ENCODE measurements at regions not wholly inside any gene's neighbourhood (a gene's known extent, or its start where the extent isn't known, plus 50 kb on each side); places are given as distances from the start of the nearest gene placed in this dataset.

DNA sequence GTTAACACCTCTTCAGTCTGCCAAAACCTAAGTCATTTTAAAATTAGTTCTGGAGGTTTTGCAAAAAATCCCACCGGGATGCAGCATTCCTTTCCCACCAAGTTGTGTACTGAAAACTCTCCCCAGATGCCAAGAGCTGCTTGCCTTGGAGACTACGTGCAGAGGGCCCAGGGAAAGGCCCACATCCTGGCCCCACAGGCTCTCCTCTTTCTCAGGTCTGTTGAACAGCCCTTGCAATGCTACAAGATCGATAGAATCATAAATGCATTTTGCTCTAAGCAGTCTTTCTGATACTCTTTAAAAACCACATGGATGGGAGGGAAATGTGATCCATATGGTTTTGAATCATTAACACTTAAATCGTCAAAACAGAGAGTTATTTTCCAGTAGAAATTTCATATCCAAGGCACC is 126.7 kb upstream of the ZMIZ1 start:
- Mint-ChIP-seq H3K36me3 (ENCODE audit: low read depth) (no peaks in the 10 kb centered on the region), H3K27ac (no peak overlapping the region), H3K4me1 (peaks cover 2% of the 10 kb centered on the region), H3K4me3 (no peak overlapping the region), H3K27me3 (peaks cover 2% of the 10 kb centered on the region), H3K9me3 (no peaks in the 10 kb centered on the region)
- intact Hi-C loops (cut with micrococcal nuclease) = no loop called here
- no peak for DNase-seq

DNA sequence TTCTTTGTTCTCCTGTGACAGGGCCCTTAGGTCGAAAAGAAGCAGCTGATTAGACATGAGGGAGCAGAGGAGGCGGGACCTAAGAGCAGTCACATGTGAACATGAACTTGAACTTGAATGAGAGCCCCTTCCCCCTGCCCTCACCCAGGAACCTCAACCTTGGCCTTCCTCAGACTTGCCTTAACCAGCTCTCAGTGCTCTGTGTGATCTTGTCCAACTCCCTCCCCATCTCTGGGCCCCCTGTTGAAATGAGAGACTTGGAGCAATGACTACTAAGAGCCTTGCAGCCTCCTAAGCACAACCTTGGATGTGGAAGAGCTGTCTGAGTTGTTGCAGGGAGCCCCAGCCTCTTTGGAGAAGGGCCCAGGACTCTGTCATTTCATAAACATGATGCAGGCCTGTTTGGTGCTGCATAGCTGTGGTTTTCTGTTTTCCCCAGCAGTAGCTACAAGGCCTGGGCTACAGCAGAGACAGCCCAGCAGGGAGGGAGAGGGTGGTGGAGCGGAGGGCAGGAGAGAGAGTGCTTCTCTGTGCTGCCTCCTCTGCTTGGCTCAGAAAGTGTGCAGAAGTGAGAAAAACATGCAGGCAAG is 123.9 kb upstream of the ZMIZ1 start:
- peaks cover 2% of the 10 kb centered on the region for H3K27me3 Mint-ChIP-seq
- no peaks in the 10 kb centered on the region for H3K36me3 Mint-ChIP-seq (ENCODE audit: low read depth)
- no peak for DNase-seq
- H3K4me1 Mint-ChIP-seq = peaks cover 2% of the 10 kb centered on the region
- no peak overlapping the region for H3K4me3 Mint-ChIP-seq
- no peak overlapping the region for H3K27ac Mint-ChIP-seq
- no peaks in the 10 kb centered on the region for H3K9me3 Mint-ChIP-seq
- intact Hi-C loops (cut with micrococcal nuclease) = no loop called here

DNA sequence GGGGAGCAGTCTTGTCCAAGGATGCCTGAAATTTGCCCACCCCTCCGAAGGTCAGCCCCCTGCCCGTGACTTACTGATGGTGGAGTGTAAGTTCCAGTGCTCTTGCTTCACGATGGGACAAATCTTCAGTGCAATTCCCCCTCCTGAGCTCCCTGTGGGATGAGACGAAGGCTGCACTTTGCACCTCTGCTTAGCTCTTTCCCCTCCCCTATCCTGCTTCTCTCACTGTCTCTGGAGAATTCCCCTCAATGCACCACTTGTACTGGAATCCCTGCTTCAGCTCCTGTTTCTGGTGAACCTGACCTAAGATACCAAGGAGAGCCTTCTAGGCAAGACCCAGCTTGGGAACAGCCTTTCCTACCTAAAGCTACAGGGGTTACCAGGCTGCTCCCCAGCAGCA is 122.9 kb upstream of the ZMIZ1 start:
- Mint-ChIP-seq H3K9me3 (no peaks in the 10 kb centered on the region), H3K4me3 (no peak overlapping the region), H3K27me3 (peaks cover 2% of the 10 kb centered on the region), H3K4me1 (peaks cover 2% of the 10 kb centered on the region), H3K27ac (no peak overlapping the region), H3K36me3 (ENCODE audit: low read depth) (no peaks in the 10 kb centered on the region)
- intact Hi-C loops (cut with micrococcal nuclease) = no loop called here
- no peak for DNase-seq

DNA sequence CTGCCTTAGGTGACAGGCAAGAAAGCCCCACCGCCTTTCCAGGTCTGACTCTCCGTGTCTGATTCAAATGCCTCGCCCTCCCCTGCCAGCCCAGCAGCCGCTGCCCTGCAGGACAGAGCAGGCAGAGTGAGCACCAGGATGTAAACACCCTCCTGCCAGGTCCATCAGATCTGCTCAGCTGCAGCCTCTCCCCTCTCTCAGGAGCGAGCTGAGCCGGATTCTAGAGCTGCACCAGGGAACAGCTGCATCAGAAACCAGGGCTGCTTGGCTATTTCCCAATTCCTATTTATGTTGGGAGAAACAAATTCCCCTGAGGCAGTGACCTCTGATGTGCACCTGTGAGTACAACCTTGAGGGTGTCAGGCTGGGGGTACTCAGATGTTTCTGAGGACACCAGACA is 121.5 kb upstream of the ZMIZ1 start:
- intact Hi-C loops (cut with micrococcal nuclease) = no loop called here
- no peaks in the 10 kb centered on the region for H3K36me3 Mint-ChIP-seq (ENCODE audit: low read depth)
- no peak overlapping the region for H3K4me3 Mint-ChIP-seq
- no peaks in the 10 kb centered on the region for H3K9me3 Mint-ChIP-seq
- no peak overlapping the region for H3K27ac Mint-ChIP-seq
- DNase-seq = no peak
- peaks cover 2% of the 10 kb centered on the region for H3K27me3 Mint-ChIP-seq
- H3K4me1 Mint-ChIP-seq = peaks cover 2% of the 10 kb centered on the region

DNA sequence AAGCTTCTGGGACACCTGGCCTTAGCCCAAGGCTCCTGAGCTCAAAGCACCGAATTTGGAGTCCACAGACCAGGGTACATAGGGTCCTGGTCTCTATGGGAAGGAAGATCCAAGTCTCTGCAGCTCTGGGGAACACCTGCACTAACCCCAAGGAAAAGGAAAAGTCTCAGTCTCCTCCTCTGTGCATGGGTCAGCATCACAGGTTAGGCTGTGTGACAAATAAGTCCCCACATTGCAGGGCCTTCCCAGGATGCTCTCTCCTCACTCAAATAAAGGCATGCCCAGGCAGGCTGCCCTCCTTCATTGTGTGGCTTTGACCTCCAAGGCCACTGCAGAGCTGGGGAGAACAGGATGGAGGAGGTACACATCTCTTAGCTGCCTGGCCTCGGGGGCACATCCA is 121.0 kb upstream of the ZMIZ1 start:
- intact Hi-C loops (cut with micrococcal nuclease) = no loop called here
- peaks cover 2% of the 10 kb centered on the region for H3K4me1 Mint-ChIP-seq

DNA sequence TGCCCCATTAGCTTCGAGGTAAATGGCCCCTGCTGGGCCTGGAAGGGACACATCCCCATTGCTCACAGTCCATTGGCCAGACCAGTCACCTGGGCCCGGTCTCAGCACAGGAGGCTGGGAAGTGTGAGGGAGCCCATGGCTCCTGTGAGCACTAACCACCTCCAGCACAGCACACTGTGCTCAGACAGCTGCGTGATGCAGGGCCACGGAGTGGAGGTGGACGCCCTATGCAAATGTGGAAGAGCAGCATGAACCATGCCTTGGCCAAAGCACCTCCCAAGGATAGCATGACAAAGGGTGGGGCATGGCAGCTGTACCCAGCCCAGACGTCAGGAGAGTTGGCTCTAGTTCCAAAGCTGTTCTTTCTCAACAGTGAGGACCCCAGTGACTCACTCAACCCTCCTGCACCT is 120.1 kb upstream of the ZMIZ1 start:
- H3K9me3 Mint-ChIP-seq = no peaks in the 10 kb centered on the region
- H3K36me3 Mint-ChIP-seq (ENCODE audit: low read depth) = no peaks in the 10 kb centered on the region
- intact Hi-C loops (cut with micrococcal nuclease) = no loop called here
- peaks cover 2% of the 10 kb centered on the region for H3K27me3 Mint-ChIP-seq
- no peak for DNase-seq
- H3K27ac Mint-ChIP-seq = no peak overlapping the region
- no peak overlapping the region for H3K4me3 Mint-ChIP-seq
- H3K4me1 Mint-ChIP-seq = peaks cover 2% of the 10 kb centered on the region

More for the DNA sequence above, 121.0 kb upstream of the ZMIZ1 start:
- no peaks in the 10 kb centered on the region for H3K36me3 Mint-ChIP-seq (ENCODE audit: low read depth)
- no peak for DNase-seq
- no peaks in the 10 kb centered on the region for H3K9me3 Mint-ChIP-seq
- no peak overlapping the region for H3K27ac Mint-ChIP-seq
- peaks cover 2% of the 10 kb centered on the region for H3K27me3 Mint-ChIP-seq
- no peak overlapping the region for H3K4me3 Mint-ChIP-seq

DNA sequence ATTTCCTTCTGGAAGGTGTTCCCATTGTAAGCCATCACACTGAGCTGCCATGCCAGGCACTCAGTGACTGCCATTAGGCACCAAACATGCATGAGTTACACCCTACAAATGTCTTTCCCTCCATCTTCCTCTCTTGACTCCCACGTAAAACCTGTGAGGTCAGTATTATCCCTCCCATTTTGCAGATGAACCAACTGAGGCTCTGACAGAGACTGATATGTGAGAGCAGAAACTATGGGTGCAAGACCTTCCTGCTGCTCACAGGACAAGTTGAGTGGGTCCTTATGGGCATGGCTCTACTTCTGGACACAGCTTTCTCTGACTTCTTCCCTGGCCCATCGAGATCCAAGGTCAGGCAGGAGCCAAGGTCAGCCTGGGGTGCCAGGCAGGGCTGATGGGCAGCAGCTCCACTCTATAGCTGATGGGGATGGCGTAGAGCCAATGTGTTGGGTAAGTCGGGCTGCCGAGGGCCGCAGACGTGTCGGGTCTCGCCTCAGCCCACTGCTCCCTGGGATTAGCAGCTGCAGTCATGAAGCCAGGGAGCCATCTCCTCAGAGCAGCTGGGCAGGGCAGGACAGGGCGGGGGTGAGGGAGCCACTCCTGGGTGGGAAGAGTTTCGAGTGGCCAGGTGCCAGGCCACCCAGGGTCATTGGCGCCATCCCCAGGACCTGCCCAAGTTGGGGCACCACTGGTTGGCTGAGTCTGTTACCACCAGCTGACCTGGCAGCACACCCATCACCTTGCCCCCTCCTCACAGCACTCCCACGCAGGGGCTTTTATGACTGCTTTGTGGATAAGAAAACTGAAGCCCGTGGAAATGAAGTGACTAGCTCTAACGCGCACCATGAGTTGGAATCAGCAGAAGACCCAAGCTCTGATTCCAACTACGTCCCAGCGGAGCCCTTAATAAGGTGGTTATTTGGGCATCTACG is 117.8 kb upstream of the ZMIZ1 start:
- no peak for DNase-seq
- H3K27ac Mint-ChIP-seq = no peak overlapping the region
- no peak overlapping the region for H3K4me3 Mint-ChIP-seq
- no peaks in the 10 kb centered on the region for H3K27me3 Mint-ChIP-seq
- H3K9me3 Mint-ChIP-seq = no peaks in the 10 kb centered on the region
- H3K36me3 Mint-ChIP-seq (ENCODE audit: low read depth) = no peaks in the 10 kb centered on the region
- H3K4me1 Mint-ChIP-seq = no peaks in the 10 kb centered on the region
- intact Hi-C loops (cut with micrococcal nuclease) = no loop called here

DNA sequence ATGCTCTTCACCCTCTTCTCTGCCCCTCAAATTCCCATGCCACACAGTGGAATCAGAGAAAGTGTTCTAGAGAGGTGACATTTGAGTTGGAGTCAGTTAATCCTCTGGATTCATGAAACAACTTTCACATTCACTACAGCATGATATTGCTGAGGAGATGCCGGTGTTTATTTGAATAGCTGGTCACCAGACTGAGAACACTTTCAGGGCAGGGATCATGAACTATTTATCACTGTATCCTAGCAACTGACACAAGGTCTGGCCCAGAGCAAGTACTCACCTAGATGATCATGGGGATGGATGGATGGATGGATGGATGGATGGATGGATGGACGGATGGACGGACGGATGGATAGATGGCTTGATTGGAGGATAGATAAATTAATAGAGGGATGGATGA is 116.7 kb upstream of the ZMIZ1 start:
- Mint-ChIP-seq H3K27me3 (no peaks in the 10 kb centered on the region), H3K4me1 (no peaks in the 10 kb centered on the region), H3K36me3 (ENCODE audit: low read depth) (no peaks in the 10 kb centered on the region), H3K27ac (no peak overlapping the region), H3K9me3 (no peaks in the 10 kb centered on the region), H3K4me3 (no peak overlapping the region)
- no peak for DNase-seq
- intact Hi-C loops (cut with micrococcal nuclease) = no loop called here

DNA sequence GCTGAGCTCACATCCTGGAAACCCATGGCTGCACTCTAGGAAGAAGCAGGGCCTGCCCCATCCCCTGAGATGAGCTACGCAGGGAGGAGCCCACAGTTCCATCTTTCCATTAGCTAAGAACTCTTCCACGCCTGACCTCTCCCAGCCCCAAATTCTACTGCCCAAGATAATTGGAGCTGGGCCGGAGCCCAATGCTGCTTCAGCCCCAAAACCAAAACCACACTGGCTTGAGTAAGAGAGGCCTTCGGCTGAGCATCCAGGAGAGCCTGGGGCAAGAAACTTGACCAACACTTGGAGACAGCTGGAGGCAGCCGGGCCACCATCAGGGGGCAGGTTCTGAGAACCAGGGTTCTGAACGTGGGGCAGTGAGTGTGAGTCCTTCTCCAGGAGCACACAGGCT is 116.1 kb upstream of the ZMIZ1 start:
- DNase-seq = no peak
- no peaks in the 10 kb centered on the region for H3K9me3 Mint-ChIP-seq
- no peaks in the 10 kb centered on the region for H3K27me3 Mint-ChIP-seq
- H3K4me3 Mint-ChIP-seq = no peak overlapping the region
- no peaks in the 10 kb centered on the region for H3K4me1 Mint-ChIP-seq
- H3K27ac Mint-ChIP-seq = no peak overlapping the region
- no peaks in the 10 kb centered on the region for H3K36me3 Mint-ChIP-seq (ENCODE audit: low read depth)
- intact Hi-C loops (cut with micrococcal nuclease) = no loop called here

DNA sequence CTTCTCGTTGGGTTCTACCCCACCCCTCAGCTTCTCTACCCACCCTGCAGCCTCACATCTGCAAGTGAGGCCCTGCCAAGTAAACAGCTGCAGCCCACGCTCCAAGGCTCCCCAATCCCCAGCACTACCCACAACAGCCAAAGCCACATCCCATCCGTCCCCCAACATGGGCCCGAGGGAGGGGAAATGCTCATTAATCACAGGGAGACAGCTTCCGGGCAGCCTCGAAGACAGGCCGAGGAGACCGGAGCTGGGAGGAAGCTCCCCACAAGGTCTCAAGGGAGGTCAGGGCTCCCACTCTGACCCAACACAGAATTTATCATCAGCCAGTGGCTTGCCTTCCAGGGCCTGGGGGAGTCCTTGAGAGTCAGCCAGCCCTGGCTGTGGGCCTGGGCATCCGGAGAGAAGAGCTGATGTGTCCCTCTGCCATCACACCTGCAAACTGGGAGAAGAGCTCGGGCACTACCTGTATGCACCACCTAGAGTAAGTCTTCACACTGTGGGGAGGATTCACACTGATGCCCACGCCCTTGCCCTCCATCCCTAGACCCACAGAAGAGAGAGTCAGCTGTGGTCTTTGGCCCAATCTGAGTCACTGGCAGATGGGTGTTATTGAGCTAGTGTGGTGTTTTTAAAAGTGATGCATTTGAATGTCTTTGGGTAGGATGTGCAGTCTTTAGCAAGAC is 115.5 kb upstream of the ZMIZ1 start:
- no peak for DNase-seq
- Mint-ChIP-seq H3K27me3 (no peaks in the 10 kb centered on the region), H3K27ac (no peak overlapping the region), H3K4me1 (no peaks in the 10 kb centered on the region), H3K4me3 (no peak overlapping the region), H3K36me3 (ENCODE audit: low read depth) (no peaks in the 10 kb centered on the region), H3K9me3 (no peaks in the 10 kb centered on the region)
- intact Hi-C loops (cut with micrococcal nuclease) = no loop called here

DNA sequence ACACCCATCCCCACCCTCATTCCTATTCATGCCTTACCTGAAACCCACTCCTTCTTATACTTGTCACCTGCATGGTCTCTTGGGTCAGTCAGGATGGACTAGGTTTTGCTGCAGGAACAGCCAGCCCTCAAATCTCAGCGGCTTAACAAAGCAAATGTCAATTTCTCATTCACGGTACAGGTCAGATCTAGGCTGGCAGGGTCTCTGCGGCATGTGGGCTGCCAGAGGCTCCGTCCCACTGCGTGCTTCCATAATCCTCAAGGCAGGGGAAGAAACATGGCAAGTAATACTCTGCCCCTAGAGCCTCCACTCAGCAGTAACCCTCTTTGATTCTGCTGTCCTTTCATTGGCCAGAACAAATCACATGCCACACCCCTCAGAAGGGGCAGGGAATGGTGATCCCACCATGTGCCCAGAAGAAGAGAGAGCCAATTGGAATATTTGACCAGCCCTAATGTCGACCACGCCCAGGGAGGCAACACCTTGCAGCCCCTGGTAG is 114.9 kb upstream of the ZMIZ1 start:
- no peaks in the 10 kb centered on the region for H3K4me1 Mint-ChIP-seq
- no peak overlapping the region for H3K27ac Mint-ChIP-seq
- intact Hi-C loops (cut with micrococcal nuclease) = no loop called here
- H3K36me3 Mint-ChIP-seq (ENCODE audit: low read depth) = no peaks in the 10 kb centered on the region
- no peak overlapping the region for H3K4me3 Mint-ChIP-seq
- DNase-seq = no peak
- no peaks in the 10 kb centered on the region for H3K27me3 Mint-ChIP-seq
- no peaks in the 10 kb centered on the region for H3K9me3 Mint-ChIP-seq

DNA sequence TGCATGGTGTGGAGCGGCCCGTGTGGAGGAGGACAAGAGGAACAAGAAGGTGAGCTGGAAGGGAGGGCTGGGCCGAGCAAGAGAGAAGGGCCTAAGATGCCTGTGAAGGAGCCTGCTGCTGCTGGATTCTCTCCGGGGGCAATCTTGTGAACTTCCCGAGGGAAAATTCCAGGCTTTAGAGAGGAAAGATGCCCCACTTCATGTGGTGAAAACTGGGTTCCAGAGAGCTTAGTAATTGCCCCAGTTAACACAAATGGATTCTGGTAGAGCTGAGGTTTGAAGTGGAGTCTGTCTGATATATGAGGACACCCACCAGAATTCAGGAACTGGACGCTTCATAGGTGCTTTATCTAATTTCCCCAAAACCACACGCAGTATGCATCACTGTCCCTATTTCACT is 114.1 kb upstream of the ZMIZ1 start:
- H3K4me3 Mint-ChIP-seq = no peak overlapping the region
- no peak overlapping the region for H3K27ac Mint-ChIP-seq
- no peaks in the 10 kb centered on the region for H3K36me3 Mint-ChIP-seq (ENCODE audit: low read depth)
- intact Hi-C loops (cut with micrococcal nuclease) = no loop called here
- H3K27me3 Mint-ChIP-seq = no peaks in the 10 kb centered on the region
- no peaks in the 10 kb centered on the region for H3K4me1 Mint-ChIP-seq
- H3K9me3 Mint-ChIP-seq = no peaks in the 10 kb centered on the region
- no peak for DNase-seq

DNA sequence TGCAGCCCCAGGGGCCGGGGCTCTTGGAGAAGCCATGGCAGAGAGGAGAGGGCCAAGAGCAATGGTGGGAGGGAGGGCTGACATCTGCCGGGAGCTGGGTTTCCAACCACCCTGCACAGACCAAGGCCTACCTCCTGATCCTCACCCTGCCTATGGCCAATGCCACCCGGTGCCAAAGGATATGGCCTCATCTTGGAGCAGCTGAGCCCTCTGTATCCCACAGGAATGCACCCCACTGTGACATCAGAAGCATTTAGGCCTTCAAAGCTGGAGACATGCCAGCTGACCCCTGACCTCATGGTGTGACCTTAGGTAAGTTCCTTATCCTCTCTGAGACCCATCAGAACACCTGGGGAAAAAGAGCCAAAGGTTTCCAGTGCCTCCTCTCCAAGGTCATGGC is 113.6 kb upstream of the ZMIZ1 start:
- no peak for DNase-seq
- no peaks in the 10 kb centered on the region for H3K4me1 Mint-ChIP-seq
- H3K27me3 Mint-ChIP-seq = no peaks in the 10 kb centered on the region
- H3K36me3 Mint-ChIP-seq (ENCODE audit: low read depth) = no peaks in the 10 kb centered on the region
- H3K9me3 Mint-ChIP-seq = no peaks in the 10 kb centered on the region
- H3K27ac Mint-ChIP-seq = no peak overlapping the region
- no peak overlapping the region for H3K4me3 Mint-ChIP-seq
- intact Hi-C loops (cut with micrococcal nuclease) = no loop called here

DNA sequence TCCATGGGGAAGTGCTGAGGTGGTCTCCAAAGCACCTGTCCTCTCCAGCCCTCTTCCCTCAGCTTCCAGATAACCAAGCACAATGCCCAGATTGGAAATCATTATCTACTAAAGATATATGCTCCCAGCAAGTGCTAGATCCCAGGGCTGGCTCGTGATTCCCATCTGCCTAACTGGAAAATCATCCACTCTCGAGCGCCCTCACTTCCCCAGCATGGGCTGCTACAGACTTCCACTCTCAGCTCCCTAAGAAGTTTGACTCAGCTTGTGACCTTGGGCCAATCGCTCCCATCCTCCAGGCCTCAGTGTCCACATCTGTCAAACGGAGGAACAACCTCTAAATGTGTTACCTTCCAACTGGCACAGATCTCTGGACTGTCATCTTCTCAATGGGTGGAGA is 112.4 kb upstream of the ZMIZ1 start:
- H3K4me1 Mint-ChIP-seq = no peaks in the 10 kb centered on the region
- no peaks in the 10 kb centered on the region for H3K9me3 Mint-ChIP-seq
- peaks cover under 1% of the 10 kb centered on the region for H3K27me3 Mint-ChIP-seq
- H3K27ac Mint-ChIP-seq = no peak overlapping the region
- intact Hi-C loops (cut with micrococcal nuclease) = no loop called here
- no peaks in the 10 kb centered on the region for H3K36me3 Mint-ChIP-seq (ENCODE audit: low read depth)
- no peak overlapping the region for H3K4me3 Mint-ChIP-seq
- DNase-seq = no peak

All from activated CD4-positive, alpha-beta T cell treated with anti-CD3 and anti-CD28 coated beads, Interleukin-2, amount 10 ng/mL, durations not matched to agents 24 days and 14 days (primary cell).